GM12891 (cell line): ENCODE measurements at regions not wholly inside any gene's neighbourhood (a gene's known extent, or its start where the extent isn't known, plus 50 kb on each side); places are given as distances from the start of the nearest gene placed in this dataset.
"Not testable (repeated sequence)": the region's sequence is repeated elsewhere in the genome, so short reads cannot be mapped to it uniquely, and the experiment has no call there.

ENCODE experiments used
- DNase-seq: peaks from one replicate; pipeline ENCODE4 v3.0.0; 2011; ENCODE audit warnings: low spot score; ENCODE audit not compliant: insufficient read length
- FAIRE-seq: peaks from 2 replicates; lab custom pipeline; 2011; peaks lifted over from hg19 to GRCh38; lab: Jason Lieb, UNC
- PAX5 ChIP-seq: IDR thresholded peaks from 2 replicates; pipeline ENCODE4 v1.6.1; 2011; ENCODE audit warnings: low read length, moderate library complexity, mild to moderate bottlenecking; ENCODE audit not compliant: insufficient read depth, severe bottlenecking
- POLR2A ChIP-seq: IDR thresholded peaks from 2 replicates; pipeline ENCODE4 v1.6.1; 2011; ENCODE audit warnings: low read depth, low read length, control low read depth
- POLR2AphosphoS5 ChIP-seq: IDR thresholded peaks from 2 replicates; pipeline ENCODE4 v1.6.1; 2011; ENCODE audit warnings: low read depth, low read length, control low read depth
- POU2F2 ChIP-seq: IDR thresholded peaks from 2 replicates; pipeline ENCODE4 v1.6.1; 2011; ENCODE audit warnings: low read depth, mild to moderate bottlenecking, control low read depth, low read length, moderate library complexity
- SPI1 ChIP-seq: IDR thresholded peaks from 2 replicates; pipeline ENCODE4 v1.6.1; 2011; ENCODE audit warnings: low read depth, low read length, control low read depth
- TAF1 ChIP-seq: IDR thresholded peaks from 2 replicates; pipeline ENCODE4 v1.6.1; 2011; ENCODE audit warnings: low read depth, low read length, control low read depth

DNA sequence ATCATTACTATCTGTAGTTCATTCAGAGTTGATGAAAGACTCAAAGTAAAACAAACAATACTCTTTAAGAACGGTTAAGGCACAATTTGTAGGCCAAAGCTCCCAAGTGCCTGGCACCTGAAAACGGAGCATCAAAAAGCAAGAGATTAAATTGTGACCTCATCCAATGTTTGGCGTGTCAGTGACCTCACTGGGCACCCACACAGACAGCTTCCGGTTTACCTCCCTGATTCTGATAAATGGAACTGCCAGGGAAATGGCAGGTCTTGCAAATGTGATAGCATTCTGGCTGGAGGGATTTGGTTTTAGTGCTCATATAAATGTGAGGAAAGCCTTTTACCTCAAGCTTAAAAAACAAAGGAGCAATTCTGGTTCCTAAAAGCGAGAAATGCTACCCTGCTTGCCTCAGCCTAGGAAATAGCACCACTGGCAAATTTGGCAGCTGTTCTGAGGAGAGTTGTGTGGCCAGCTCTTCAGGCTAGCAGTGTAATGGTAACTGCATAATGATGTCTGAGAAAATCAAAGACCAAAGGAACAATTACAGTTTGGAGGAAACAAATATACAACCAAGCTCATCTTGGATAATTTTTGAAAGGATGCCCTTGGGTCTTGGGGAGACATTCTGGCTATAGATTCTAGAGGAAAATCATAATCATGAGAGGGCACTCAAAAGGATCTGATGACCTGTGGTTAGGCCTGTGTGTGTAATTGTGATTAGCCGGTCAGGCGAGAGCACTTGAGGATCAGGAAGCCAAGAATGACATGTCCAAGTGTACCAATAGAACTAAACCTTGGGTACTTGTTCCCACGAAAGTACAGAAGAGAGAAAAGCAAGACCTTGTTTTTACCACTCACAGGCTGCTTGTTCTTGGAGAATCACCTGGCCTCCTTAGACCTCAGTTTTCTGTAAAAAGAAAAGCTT lies 174.3 kb downstream of the TFAP2B start:
- DNase-seq = no peak
- FAIRE-seq = no peak
- no peak for TF ChIP-seq TAF1
- no peak for TF ChIP-seq PAX5
- no peak for TF ChIP-seq POU2F2
- no peak for TF ChIP-seq POLR2AphosphoS5
- no peak for TF ChIP-seq SPI1
- TF ChIP-seq POLR2A = no peak

- TF ChIP-seq TAF1 = no peak
- no peak for TF ChIP-seq POLR2AphosphoS5
- TF ChIP-seq POU2F2 = no peak
- TF ChIP-seq POLR2A = no peak
- TF ChIP-seq PAX5 = no peak
- no peak for TF ChIP-seq SPI1
- DNase-seq (no peak), FAIRE-seq (no peak)
Observed at GRCh38 chr6:50993941-50994720, 175.5 kb downstream of the TFAP2B start.

GRCh38 chr6:50995036-50995435 lies 176.4 kb downstream of the TFAP2B start:
- TF ChIP-seq TAF1 (no peak), POLR2AphosphoS5 (no peak), POLR2A (no peak), SPI1 (no peak), POU2F2 (no peak), PAX5 (no peak)
- no peak for FAIRE-seq
- no peak for DNase-seq

- TF ChIP-seq TAF1 = no peak
- no peak for TF ChIP-seq PAX5
- TF ChIP-seq POLR2AphosphoS5 = no peak
- TF ChIP-seq POU2F2 = no peak
- TF ChIP-seq SPI1 = no peak
- TF ChIP-seq POLR2A = no peak
- FAIRE-seq = no peak
- no peak for DNase-seq
Observed at GRCh38 chr6:50998905-50999304, 180.2 kb downstream of the TFAP2B start.

DNA sequence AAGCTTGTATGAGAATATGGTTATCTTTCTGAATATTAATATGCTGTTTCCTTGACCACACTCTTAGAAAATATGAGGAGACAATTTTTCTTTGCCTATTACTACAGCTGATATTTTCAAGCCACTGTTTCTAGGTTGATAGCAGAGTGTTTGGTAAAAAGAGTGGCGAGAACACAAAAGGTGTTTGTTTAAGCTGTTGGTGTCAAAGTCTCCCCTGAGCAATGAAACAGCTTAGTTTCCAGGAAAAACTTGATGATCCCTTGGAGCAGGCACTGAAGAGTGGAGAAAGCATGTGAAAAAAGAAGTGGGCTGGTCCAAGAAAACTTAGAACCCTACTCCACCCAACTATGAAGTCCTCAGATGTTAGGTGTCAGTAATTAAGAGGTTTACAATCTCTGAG lies 182.7 kb downstream of the TFAP2B start:
- TF ChIP-seq POLR2AphosphoS5 (no peak), SPI1 (no peak), TAF1 (no peak), POU2F2 (no peak), POLR2A (no peak), PAX5 (no peak)
- DNase-seq = no peak
- FAIRE-seq = no peak

GRCh38 chr6:51004380-51004779 lies 185.7 kb downstream of the TFAP2B start:
- FAIRE-seq (no peak), DNase-seq (no peak)
- TF ChIP-seq PAX5 = no peak
- no peak for TF ChIP-seq POU2F2
- TF ChIP-seq TAF1 = no peak
- TF ChIP-seq SPI1 = no peak
- no peak for TF ChIP-seq POLR2A
- TF ChIP-seq POLR2AphosphoS5 = no peak

DNA sequence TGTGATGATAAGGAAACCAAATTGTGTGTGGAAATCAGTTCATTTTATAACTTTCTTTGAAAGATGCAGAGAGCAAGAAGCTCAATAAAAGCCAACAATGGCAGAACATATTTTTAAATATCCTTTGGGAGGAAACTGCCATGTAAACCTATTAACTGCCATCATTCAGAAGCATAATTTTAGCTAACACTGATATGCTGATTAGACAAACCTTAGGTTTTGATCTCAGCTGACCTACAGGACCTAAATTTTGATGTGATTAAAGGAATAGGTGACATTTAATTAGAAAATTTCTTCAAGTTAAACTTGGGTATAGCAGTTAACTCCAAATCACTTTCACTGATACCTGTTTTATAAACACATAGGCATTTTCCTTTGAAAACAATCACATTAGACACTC lies 187.1 kb downstream of the TFAP2B start:
- TF ChIP-seq SPI1 (no peak), POLR2AphosphoS5 (no peak)
- FAIRE-seq (no peak), DNase-seq (no peak)

- DNase-seq = no peak
- TF ChIP-seq POLR2A (no peak), TAF1 (no peak), SPI1 (no peak), PAX5 (no peak), POU2F2 (no peak), POLR2AphosphoS5 (no peak)
- no peak for FAIRE-seq
Observed at GRCh38 chr6:51007237-51007636, 188.6 kb downstream of the TFAP2B start.

DNA sequence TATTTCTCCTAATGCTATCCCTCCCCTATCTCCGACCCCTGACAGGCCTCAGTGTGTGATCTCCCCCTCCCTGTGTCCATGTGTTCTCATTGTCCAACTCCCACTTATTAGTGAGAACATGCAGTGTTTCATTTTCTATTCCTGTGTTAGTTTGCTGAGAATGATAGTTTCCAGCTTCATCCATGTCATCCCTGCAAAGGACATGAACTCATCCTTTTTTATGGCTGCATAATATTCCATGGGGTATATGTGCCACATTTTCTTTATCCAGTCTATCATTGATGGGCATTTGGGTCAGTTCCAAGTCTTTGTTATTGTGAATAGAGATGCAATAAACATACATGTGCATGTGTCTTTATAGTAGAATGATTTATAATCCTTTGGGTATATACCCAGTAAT lies 190.0 kb downstream of the TFAP2B start:
- not testable (repeated sequence) for FAIRE-seq, DNase-seq

GRCh38 chr6:51013376-51013775 lies 194.7 kb downstream of the TFAP2B start:
- no peak for TF ChIP-seq TAF1
- no peak for TF ChIP-seq POLR2A
- no peak for TF ChIP-seq SPI1
- TF ChIP-seq POU2F2 = no peak
- no peak for TF ChIP-seq PAX5
- TF ChIP-seq POLR2AphosphoS5 = no peak
- DNase-seq (no peak), FAIRE-seq (no peak)

GRCh38 chr6:51015394-51015793 lies 196.7 kb downstream of the TFAP2B start:
- DNase-seq (no peak), FAIRE-seq (no peak)
- TF ChIP-seq POLR2A (no peak), PAX5 (no peak), SPI1 (no peak), POLR2AphosphoS5 (no peak), TAF1 (no peak), POU2F2 (no peak)
